ENCODE measurements at regions not wholly inside any gene's neighbourhood (a gene's known extent, or its start where the extent isn't known, plus 50 kb on each side); places are given as distances from the start of the nearest gene placed in this dataset.
A peak's percentile ranks its signal among the peaks of the same experiment; 100 is the strongest.

GRCh38 chr2:158732573-158733429, 62.3 kb upstream of the DAPL1 start:
- DNase-seq, result no peak

- DNase-seq, result no peak
These were observed 61.7 kb upstream of the DAPL1 start for GRCh38 chr2:158733430-158733755.

GRCh38 chr2:158734442-158734841, 60.7 kb upstream of the DAPL1 start:
- no peak for DNase-seq

- no peak for DNase-seq
These were observed 59.1 kb upstream of the DAPL1 start for GRCh38 chr2:158735822-158736580.

GRCh38 chr2:158738363-158738762, 56.8 kb upstream of the DAPL1 start:
- DNase-seq, result no peak

GRCh38 chr2:158740127-158740526, 55.0 kb upstream of the DAPL1 start:
- peak; percentile 86 for DNase-seq

GRCh38 chr2:158740621-158741020, 54.5 kb upstream of the DAPL1 start:
- DNase-seq, result peak; percentile 86

- no peak for DNase-seq
These were observed 53.5 kb upstream of the DAPL1 start for GRCh38 chr2:158741625-158742024.

- DNase-seq, result no peak
These were observed 52.6 kb upstream of the DAPL1 start for GRCh38 chr2:158742536-158742935.

GRCh38 chr2:158743466-158743865, 51.7 kb upstream of the DAPL1 start:
- DNase-seq, result no peak

- DNase-seq, result no peak
These were observed 51.2 kb upstream of the DAPL1 start for GRCh38 chr2:158743879-158744278.

GRCh38 chr2:158745067-158745865, 49.9 kb upstream of the DAPL1 start:
- peak; percentile 61 for DNase-seq
